ENCODE measurements at regions not wholly inside any gene's neighbourhood (a gene's known extent, or its start where the extent isn't known, plus 50 kb on each side); places are given as distances from the start of the nearest gene placed in this dataset.

DNA sequence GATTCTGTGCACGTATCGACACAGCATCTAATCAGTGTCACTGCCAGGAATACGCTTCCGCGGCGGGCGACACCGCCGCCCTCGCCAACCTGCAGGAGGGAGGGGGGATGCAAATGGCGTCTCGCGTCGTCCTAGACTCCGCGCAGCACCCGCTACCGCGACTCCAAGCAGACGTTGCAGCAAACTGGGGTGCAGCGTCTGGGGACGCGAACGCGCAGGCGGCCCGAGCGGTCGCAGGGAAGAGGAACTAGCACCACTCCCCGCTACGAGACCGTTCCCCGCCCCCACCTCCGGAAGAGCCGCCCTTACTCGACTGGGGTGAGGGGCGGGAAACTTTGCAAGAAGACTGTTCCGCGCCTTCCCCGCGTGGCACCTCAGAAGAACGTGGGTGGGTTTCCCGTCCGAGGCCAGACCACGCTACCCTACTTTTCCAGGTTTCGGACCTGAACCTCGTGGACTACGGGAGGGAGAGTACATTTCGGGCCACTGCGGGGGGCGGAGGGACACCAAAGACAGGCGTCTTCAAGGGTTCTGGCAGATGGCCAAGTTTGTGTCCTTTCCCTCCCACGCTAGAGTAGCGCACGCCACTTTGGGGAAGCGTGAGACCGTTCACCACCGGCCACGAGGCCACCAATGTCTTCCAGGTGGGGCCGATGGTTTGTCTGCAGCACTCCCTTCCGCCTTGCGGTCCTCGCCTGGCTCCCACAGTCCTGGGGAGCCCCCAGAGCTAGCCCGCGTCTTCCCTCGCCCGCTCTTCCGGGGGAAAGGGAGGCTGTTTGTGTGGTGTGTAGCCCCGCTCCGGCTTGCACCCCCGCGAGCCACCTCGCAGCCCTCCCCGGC, 78.0 kb upstream of the BCOR start:
- peak; percentile 60 for DNase-seq

DNA sequence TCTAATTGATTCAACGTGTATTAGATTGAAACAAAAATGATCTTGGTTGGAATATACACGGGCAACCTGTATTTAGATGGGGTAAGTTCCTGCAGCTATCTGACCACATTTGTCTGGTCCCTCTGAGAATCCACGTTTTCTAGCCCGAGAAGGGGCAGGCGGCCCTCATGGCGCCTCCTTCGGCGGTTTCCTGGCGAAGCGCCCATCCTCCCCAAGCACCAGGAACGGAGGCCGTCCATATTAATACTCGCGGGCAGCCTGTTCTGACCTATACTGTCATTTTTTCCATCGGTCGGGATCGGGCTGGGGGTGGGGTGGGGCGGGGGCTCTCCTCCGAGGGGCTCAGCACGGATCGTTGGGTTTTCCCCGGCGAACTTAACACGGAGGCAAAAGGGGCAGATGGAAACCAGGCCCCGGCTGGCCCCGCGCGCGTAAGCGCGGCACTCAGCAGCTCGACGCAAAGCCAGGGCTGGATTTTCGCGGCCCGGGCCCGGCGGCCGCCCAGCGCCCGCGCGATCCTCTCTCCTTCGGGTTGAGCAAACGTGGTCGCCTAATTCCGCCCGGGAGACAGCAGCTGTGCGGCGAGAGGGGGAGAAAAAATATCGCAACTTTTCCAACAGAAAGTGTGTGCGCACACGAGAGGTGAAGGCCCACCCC, 77.2 kb upstream of the BCOR start:
- peak; percentile 78 for DNase-seq

DNA sequence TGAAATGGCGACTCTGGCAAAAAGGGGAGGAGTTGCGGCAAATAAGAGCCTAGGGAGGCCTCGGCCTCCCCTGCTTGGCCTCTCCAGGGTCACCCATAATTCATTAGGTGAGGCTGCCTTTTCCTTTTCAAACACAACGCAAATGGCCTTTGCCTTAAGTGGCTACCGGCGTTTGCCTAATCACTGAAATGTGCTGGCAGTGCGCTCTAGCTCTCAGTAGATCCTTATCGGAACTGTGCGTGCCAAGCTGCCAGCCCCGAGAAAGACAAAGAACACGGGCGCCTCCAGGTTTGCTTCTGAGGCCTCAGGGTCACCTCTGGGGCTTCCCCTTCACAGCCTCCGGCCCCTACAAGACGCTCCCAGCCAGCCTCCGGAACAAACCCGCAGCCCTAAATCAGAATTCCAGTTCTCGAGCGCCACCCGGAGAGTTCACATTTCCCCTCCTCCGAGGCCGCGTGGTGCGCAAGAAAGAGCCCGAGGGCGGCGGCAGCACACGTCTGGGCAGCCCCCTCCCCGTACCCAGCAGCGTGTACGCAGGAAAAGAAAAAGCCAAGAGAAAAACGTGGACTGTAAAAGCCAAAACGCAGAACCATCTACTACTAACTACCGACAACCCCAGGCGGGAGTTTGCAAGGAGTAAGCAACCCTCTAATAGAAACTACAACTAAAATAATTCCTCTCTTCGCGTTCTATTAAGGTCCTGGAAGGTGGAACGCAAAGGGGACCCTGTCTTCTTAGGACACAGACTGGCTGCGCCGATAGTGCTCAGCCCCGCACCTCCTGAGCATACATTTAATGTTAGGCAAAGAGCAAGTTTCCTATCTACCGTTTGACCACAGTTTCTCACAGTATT, 76.5 kb upstream of the BCOR start:
- peak; percentile 60 for DNase-seq

DNA sequence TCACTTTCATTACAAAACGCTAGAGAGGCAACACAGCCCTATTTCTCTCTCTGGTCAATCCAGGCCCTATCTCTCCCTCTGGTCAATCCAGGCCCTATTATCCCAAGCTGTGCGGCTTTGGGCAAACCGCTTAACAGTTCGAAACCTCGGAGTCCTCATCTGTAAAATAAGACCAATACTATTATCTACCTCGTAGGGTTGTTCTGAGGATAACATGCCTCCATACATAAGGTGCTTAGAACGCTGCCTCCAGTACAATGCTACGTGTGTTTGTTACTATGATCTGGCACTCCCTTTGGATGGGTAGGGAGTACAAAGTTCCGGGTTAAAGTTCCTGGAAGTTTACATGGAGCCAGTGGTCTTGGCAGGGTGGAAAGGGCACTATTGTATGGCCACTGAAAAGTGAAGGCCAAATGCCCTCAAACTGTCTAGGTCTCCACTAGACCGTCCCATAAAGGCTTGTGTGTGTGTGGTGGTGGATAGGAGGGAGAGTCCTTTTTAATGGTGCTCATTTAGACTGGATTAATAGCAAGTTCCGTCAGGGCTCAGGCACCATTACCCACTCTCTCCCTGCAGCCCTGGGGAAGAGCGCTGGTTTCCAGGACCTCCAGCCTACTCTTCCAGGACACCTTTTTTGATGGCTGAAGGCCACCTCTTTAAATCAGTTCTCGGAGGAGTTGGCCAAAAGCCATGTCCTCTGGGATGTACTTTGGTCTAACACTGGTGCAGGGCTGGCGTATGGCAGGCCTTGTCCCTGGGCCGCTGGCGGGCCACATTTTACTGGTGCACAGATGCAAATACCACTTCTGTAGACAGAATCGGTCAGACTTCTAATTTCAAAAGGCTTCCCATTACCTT, 75.6 kb upstream of the BCOR start:
- no peak for DNase-seq

DNA sequence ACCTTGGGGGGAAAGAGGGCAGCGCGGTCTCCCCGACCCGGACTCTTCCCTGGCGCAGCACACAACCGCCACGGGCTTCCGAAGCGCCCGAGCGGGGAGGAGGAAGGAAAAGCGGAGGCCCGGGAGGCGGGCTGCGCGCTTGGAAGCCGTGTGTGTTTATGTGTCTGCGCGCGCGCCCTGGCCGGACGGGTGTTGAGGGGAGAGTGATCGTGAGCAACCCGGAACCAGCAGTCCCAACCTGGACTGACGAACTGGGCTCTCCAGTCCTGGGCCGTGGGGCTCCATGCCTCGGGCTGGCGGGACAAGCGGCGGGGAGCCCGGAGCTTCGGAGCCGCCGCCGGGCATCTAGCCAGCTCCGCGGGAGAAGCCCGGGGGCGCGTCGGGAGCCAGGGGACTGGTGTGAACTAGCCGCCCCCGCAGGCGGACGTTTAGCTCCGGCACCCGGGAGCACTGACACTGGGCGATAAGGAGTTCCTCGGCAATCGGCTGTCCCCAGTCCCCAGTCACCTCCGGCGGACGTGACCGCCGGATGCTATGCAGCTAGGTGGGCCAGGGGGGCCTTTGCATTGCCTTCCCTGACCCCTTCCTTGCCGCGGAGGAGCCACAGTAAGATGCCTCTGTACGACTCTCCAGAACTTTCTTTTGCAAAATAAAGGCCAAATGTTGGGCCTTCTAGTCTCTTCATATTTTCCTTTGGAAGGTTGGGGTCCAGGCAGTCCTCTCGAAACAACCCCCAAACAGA, 74.8 kb upstream of the BCOR start:
- no peak for DNase-seq

DNA sequence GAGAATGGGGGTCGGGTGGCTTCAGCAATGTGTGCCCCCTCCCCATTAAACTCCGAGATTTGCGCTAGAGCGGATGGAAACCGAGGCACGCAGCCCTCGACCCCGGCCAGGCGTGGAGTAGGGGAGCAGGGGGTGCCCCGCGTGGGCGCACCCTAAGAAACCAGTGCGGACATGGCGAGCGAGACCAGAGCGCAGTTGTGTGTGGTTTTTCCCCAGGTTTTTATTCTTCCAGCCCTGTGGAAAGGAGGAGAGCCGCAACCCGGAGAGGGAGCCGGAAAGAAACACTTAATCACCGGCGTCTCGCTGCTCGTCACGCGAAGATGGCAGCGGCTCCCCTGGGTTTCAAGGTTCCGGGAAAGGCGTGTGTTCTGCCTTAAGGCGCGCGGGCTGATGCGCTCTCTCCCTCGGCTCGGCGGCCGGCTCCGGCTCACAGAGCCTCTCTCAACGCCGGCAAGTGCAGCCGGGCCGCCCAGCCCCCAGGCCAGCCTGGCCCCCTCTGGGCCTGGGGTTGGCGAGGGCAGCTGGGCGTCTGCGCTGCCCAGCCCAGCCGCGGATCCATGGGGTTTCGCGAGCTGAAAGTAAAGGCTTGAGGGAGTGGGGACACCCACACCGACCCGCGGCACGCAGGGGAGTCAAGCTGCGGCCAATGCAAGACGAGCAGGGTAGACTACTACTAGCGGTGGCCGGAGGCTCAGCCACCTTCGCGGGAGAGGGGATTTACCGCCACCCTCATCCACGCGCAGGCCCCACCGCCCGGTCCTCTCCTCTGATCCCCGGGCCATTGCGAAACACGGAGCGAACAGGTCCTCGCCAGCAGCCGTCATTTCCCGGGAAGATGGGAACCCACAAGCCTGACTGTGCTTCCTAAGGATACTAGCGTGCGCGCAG, 74.0 kb upstream of the BCOR start:
- DNase-seq, result no peak

DNA sequence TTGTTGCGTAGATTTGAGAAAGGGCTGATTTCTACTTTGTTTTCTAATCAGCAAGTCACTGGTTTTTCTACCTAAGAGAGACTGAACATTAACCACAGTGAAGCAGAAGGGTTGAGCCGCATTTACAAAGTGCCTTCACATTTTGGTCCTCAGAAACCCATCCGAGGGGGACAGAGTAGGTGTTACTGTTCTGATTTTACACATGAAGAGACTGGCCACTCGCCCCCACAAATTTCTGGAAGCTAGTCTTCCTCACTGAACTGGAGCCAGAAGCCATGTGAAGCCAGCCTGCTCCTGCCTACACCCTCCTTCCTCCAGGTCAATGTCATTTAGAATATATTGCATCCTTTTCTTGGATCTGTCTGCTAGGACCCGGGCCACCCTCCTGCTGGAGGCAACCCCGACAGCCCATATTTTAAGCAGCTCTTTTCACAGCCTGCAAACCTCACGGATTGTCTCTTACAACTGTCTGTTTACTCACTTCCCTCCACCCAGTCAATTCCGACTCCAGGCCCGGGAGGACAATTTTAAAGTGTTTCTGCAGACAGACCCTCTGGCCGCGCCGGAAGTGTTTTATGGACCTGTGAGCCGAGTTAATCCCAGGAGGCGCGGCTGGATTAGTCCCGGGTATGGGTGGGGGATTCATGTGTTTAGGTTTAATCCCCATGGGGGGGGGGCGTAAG, 73.2 kb upstream of the BCOR start:
- DNase-seq, result no peak

DNA sequence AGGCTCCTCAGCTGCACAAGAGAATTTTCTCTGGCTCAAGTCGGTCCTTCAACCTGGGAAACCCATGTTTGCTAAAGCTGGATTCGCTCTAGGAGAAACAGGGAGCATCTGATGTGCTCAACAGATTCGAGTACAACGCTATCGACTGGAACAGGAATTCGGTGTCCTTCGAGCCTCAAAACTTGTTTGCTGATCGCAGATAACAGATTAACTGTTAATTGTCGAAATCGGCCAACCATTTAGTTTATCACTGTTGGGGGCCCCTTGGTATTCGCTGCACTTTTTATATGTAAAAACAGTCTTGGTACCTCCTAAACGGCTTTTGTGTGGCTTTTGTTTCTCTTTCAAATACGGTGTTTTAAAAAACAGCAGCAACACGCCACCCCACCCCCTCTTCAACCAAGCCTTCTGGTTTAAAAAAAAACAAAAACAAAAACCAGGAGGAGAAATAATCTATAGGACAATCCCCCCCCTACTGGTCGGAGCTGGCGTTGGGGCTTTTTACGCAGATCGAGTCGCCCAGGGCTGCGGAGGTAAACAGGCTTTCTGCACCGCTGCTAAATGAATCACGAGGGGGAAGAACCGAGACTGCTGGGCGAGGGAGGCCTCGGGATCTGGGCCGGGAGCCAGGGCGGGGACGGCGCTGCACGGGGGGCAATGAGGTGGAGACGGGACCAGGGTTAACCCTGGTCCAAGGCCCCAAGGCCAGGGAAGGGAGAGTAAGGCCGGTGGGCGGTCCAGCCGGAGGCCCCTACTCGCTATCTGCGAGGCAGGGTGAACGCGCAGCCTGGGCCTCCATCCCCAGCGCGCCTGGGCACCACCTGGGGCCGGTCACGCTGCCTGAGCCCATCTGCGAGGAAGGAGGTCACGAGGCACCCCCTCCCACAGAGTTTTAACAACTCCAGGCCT, 71.7 kb upstream of the BCOR start:
- DNase-seq, result peak; percentile 92

DNA sequence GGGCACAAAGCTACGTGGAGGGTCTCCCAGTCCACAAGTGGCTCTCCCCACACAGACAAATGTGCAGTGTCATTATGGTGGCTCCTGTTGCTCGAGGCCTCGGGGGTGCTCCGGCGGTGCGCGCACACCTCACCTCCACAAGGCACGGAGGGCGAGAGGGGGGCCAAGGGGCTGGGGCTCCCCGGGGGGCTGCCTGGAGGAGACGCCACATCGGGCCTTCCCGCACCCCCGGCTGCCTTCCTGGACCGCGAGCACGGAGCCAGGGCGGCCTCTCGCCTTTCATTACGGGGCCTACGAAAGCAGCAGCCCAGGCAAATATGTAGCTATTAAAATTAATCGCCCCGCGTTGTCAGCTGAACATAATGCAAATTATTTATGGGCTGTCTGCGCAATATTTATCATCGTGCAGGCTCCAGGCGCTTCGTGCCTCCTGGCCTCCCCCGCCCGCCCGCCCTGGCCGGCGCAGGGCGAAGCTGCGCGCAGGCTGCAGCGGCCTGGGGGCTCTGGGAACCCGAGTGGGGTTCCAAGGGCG, 70.8 kb upstream of the BCOR start:
- no peak for DNase-seq

DNA sequence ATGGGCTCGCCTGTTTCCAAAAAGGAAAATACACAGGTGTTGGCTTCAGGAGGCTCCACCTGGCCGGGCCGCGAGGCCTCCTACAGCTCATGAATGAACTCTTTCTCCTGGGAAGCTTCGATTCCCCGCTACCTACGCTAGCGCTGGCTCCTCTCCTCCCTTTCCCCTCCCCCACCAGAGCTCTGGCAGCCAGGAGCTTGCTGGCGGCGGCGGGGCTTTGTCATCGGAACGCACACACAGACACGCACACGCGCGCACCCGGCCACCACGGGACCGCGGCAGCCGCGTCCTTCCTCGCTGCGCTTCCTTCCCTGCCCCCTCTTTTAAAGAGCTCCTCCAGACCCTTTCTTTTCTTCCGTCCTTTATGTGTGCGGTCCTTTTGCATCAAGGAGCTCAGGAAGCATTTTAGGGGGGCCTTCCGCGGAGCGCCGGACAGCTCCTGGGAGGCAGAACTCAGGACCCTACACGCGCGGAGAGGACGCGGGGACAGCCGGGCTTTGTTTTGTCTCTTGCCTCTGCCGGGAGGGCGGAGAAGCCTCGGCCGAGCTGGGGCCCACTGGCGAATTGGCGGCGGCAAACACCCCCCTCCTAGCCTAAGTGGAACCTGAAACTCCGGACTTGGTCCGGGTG, 70.2 kb upstream of the BCOR start:
- DNase-seq, result no peak

DNA sequence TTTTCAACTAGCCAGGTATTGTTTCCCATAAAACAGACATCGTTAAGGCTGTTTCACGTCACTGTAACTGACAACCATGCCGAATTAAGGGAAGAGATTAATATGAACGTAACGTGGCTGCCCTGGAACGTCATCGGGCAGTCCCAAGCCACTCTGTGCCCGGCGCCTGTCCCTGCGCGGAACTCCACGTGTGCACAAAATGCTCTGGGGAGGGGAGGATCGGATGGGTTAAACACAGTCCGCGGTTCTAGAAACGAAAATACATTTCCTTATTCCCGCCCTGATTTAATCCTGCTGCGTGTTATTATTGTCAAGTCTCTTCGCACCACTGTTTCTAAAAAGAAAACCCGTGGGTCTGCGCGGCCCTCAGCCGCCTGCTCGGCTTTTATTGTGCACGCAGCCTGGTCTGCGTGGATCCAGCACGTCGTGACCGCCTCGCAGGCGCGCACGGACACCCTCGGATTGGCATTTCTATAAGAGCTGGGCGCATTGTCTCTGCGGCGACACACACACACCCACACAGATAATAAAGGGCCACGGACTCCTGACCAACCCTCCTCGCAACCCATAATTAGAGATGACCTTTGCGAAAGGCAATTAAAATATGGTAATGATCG, 69.6 kb upstream of the BCOR start:
- no peak for DNase-seq

DNA sequence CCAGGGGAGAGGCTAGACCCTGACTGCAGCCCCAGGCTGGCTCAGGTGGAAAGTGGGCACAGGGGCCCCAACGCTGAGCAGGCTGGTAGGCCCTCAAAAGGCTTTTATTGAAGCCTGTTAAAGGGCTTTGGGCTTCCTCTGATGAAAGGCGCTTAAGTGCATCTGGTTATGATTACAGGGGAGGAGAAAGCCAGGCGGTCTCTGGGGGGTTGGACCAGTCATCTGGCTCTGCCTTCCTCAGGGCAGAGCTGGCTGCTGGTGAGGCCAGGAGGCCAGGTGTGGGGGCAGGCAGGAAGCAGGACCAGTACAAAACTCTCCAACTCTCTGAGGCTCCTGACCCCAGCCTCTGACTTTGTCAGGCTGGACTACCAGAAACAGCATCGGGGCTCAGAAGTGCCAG, 68.8 kb upstream of the BCOR start:
- DNase-seq, result peak; percentile 13

DNA sequence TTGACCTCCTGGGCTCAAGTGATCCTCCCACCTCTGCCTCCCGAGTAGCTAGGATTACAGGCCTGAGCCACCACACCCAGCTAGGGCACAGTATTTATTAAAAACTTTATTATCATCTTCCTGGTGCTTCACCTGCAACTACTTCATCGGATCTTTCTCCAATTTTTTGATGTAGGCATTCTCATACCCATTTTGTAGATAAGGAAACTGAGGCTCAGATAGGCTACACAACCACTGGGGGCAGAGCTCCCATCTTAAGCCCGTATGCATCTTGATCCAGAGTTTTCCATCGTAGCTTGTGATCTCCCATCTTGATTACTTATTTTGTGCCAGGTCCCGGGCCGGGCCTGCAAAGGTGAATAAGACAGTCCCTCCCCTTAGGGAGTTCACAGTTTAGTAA, 68.1 kb upstream of the BCOR start:
- no peak for DNase-seq

DNA sequence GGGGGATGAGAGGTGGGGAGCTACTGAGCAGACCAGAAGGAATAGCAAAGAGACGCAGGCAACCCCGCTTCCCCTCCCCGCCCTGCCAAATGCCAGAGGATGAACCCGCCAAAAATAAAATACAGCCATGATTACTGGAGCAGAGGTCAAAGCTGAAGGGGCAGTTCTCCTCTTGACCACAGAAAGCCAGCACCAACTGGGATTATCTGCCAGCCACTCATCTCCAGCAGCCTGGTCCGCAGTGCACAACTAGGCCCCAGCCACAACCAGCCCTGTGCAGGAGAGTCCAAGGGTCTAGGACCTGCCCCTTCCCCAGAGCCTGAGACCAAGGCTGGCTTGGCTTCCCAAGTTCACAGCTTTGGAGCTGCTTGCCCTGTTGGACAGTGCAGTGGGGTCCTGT, 67.4 kb upstream of the BCOR start:
- DNase-seq, result no peak

DNA sequence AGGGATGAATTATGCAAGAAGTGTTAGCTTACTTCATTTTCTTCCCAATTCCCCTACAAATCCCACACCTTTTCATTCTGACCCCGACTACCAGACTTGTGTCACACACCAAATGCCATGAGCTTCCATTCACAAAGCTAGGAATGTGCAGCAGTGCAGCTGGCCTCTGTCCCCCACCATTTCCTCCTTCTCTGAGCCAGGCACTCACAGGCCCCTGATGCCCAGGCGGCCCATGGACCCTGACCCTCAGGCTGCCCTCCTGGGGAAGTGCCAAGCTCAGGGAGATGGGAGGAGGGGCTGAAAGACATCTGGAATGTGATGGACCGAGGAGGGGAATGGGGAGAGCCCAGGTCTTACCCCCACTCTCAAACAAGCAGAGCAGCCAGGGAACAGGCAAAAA, 67.0 kb upstream of the BCOR start:
- DNase-seq, result no peak

DNA sequence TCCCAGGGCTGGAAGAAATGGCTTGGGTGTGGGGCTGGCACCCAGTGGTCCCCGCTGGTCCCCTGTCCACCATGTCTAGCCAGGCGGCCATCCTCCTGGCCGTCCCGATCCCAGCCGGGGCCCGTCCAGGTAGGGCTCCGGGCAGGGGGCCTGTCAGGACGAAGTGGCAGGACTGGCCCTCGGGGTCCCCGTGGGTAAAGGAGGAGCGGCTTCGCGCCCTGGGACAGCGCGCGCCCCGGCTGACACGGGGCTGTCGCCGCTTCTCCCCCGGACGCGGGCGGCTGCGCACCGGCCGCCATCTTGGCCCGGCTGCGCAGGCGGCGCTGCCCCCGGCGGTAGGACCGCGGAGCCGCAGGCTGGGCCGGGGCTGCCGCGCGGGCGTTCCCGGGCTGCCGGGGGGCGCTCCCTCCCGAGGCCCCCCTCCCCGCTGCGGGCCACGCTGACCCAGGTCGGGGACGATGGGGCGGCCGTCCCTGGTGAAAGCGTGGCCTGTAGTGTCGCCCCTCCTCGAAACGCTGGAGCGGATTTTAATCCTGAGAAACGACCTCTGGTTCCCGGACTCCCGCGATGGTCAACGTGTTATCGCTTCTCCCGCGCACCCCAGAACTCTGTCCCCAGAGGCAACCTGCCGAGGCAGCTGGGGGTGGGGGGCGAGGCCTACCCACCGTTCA, 60.4 kb upstream of the BCOR start:
- no peak for DNase-seq
